Uterus (tissue), 2 donors: ENCODE measurements at regions not wholly inside any gene's neighbourhood (a gene's known extent, or its start where the extent isn't known, plus 50 kb on each side); places are given as distances from the start of the nearest gene placed in this dataset.

Experiments used
- CTCF ChIP-seq, 4 experiments: fragments of 200-600 bp in 2 of 4; fragments of 450-650 bp in 2 of 4; sonication (generic) in 2 of 4; IDR thresholded peaks; one replicate each; pipeline ENCODE4 v1.5.1; 2016 to 2019; ENCODE audit warnings: antibody characterized with exemption in 4 of 4, mild to moderate bottlenecking in 2 of 4, moderate library complexity in 1 of 4
- POLR2A ChIP-seq, 2 donors: fragments of 450-650 bp; IDR thresholded peaks; one replicate each; pipeline ENCODE4 v1.6.1; 2016; ENCODE audit warnings: antibody characterized with exemption in 2 of 2, mild to moderate bottlenecking in 1 of 2, moderate library complexity in 1 of 2

- no peak for TF ChIP-seq CTCF (IDR thresholded peaks at IDR 0.05)
- no peak for TF ChIP-seq POLR2A (IDR thresholded peaks at IDR 0.05)
Observed at GRCh38 chr12:124503305-124503704, 64.1 kb downstream of the NCOR2 start.
